Ovary (tissue), 3 donors: ENCODE measurements at regions not wholly inside any gene's neighbourhood (a gene's known extent, or its start where the extent isn't known, plus 50 kb on each side); places are given as distances from the start of the nearest gene placed in this dataset.

ENCODE experiments used
- CTCF ChIP-seq, 3 donors: fragments of 450-650 bp in 2 of 3; fragments of 200-600 bp in 1 of 3; IDR thresholded peaks; one replicate each; pipeline versions ENCODE4 v1.5.1 to v1.8.0; 2016 to 2022; ENCODE audit warnings: antibody characterized with exemption in 3 of 3, mild to moderate bottlenecking in 1 of 3
- EP300 ChIP-seq: sonication (generic); formaldehyde crosslinking; IDR thresholded peaks from one replicate; pipeline ENCODE4 v1.6.1; 2017; ENCODE audit warnings: antibody characterized with exemption
- donor health status: DM: no; HTN: no; CAD: no.

DNA sequence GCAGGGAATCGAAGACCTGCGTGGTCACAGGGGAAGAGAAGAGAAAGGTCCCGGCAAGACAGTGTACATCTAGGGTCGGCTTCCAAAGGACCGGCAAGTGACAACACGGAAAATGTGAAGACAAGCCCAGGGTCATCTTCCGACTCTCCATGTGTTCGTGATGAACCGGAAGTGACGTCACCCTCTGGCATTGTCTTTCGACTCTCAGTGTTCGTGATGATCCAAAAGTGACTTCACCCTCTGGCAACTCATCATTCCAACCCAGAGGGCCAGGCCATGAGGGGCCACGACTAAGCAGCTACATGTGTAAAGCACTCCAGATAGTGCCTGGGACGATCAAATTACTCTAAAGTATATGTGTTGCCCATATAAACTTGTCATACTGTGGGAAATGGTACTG, 290.8 kb downstream of the THBS2 start:
- TF ChIP-seq CTCF (IDR thresholded peaks at IDR 0.05) (no peak), EP300 (no peak)
